C4-2B (cell line): ENCODE measurements at regions not wholly inside any gene's neighbourhood (a gene's known extent, or its start where the extent isn't known, plus 50 kb on each side); places are given as distances from the start of the nearest gene placed in this dataset.

ENCODE experiments used
- H3K27ac ChIP-seq: fragments of 450-650 bp; 2 replicates; pipeline ENCODE4 v1.5.1; 2017
- CTCF ChIP-seq: fragments of 450-650 bp; conservative IDR thresholded peaks from 2 replicates; pipeline ENCODE4 v1.5.1; 2017; ENCODE audit warnings: mild to moderate bottlenecking
- ZFX ChIP-seq: fragments of 450-650 bp; IDR thresholded peaks from 2 replicates; pipeline ENCODE4 v1.6.1; 2017

GRCh38 chr10:94193466-94193924, 169.2 kb downstream of the NOC3L start:
- H3K27ac ChIP-seq = no peak overlapping the region
- TF ChIP-seq CTCF (no peak), ZFX (no peak)

GRCh38 chr10:94194256-94194655, 168.5 kb downstream of the NOC3L start:
- no peak overlapping the region for H3K27ac ChIP-seq
- TF ChIP-seq CTCF = no peak
- no peak for TF ChIP-seq ZFX

- no peak overlapping the region for H3K27ac ChIP-seq
- TF ChIP-seq CTCF (no peak), ZFX (no peak)
Observed at GRCh38 chr10:94197241-94197640, 165.5 kb downstream of the NOC3L start.

GRCh38 chr10:94198324-94198723, 164.4 kb downstream of the NOC3L start:
- TF ChIP-seq CTCF (no peak), ZFX (no peak)
- H3K27ac ChIP-seq = no peak overlapping the region

- TF ChIP-seq CTCF (no peak), ZFX (no peak)
Observed at GRCh38 chr10:94199565-94199964, 163.2 kb downstream of the NOC3L start.

GRCh38 chr10:94200146-94200837, 162.4 kb downstream of the NOC3L start:
- TF ChIP-seq CTCF = no peak
- no peak for TF ChIP-seq ZFX
- H3K27ac ChIP-seq = no peak overlapping the region

More at GRCh38 chr10:94199565-94199964, 163.2 kb downstream of the NOC3L start:
- H3K27ac ChIP-seq = no peak overlapping the region

GRCh38 chr10:94205396-94205831, 157.3 kb downstream of the NOC3L start:
- no peak for TF ChIP-seq ZFX
- no peak for TF ChIP-seq CTCF
- no peak overlapping the region for H3K27ac ChIP-seq
